ENCODE measurements at regions not wholly inside any gene's neighbourhood (a gene's known extent, or its start where the extent isn't known, plus 50 kb on each side); places are given as distances from the start of the nearest gene placed in this dataset.

- no peak for DNase-seq (ENCODE audit: low spot score)
Observed at GRCh38 chr12:91622981-91623380, 440.4 kb upstream of the DCN start.

- no peak for DNase-seq (ENCODE audit: low spot score)
Observed at GRCh38 chr12:91622037-91622436, 439.4 kb upstream of the DCN start.

- DNase-seq (ENCODE audit: low spot score): peak; percentile 19
Observed at GRCh38 chr12:91620992-91621391, 438.4 kb upstream of the DCN start.

- no peak for DNase-seq (ENCODE audit: low spot score)
Observed at GRCh38 chr12:91620422-91620821, 437.8 kb upstream of the DCN start.

- DNase-seq (ENCODE audit: low spot score): no peak
Observed at GRCh38 chr12:91618281-91618680, 435.7 kb upstream of the DCN start.

GRCh38 chr12:91617818-91618217 lies 435.2 kb upstream of the DCN start:
- no peak for DNase-seq (ENCODE audit: low spot score)

GRCh38 chr12:91616416-91616815 lies 433.8 kb upstream of the DCN start:
- DNase-seq (ENCODE audit: low spot score): no peak

GRCh38 chr12:91613223-91613779 lies 430.7 kb upstream of the DCN start:
- DNase-seq (ENCODE audit: low spot score): no peak

GRCh38 chr12:91610561-91610960 lies 427.9 kb upstream of the DCN start:
- DNase-seq (ENCODE audit: low spot score): no peak

GRCh38 chr12:91609283-91609682 lies 426.7 kb upstream of the DCN start:
- no peak for DNase-seq (ENCODE audit: low spot score)

GRCh38 chr12:91608542-91608941 lies 425.9 kb upstream of the DCN start:
- no peak for DNase-seq (ENCODE audit: low spot score)

- DNase-seq (ENCODE audit: low spot score): no peak
Observed at GRCh38 chr12:91606662-91607377, 424.2 kb upstream of the DCN start.

- no peak for DNase-seq (ENCODE audit: low spot score)
Observed at GRCh38 chr12:91604897-91605296, 422.3 kb upstream of the DCN start.

- no peak for DNase-seq (ENCODE audit: low spot score)
Observed at GRCh38 chr12:91603060-91603459, 420.4 kb upstream of the DCN start.

- no peak for DNase-seq (ENCODE audit: low spot score)
Observed at GRCh38 chr12:91601054-91601453, 418.4 kb upstream of the DCN start.

- DNase-seq (ENCODE audit: low spot score): no peak
Observed at GRCh38 chr12:91594715-91595114, 412.1 kb upstream of the DCN start.

GRCh38 chr12:91591639-91591987 lies 409.0 kb upstream of the DCN start:
- no peak for DNase-seq (ENCODE audit: low spot score)

- no peak for DNase-seq (ENCODE audit: low spot score)
Observed at GRCh38 chr12:91590966-91591638, 408.5 kb upstream of the DCN start.

- no peak for DNase-seq (ENCODE audit: low spot score)
Observed at GRCh38 chr12:91588874-91589454, 406.3 kb upstream of the DCN start.

GRCh38 chr12:91586015-91586414 lies 403.4 kb upstream of the DCN start:
- DNase-seq (ENCODE audit: low spot score): no peak

- DNase-seq (ENCODE audit: low spot score): no peak
Observed at GRCh38 chr12:91582811-91583210, 400.2 kb upstream of the DCN start.

GRCh38 chr12:91579516-91580263 lies 397.1 kb upstream of the DCN start:
- DNase-seq (ENCODE audit: low spot score): no peak

Data from putamen (tissue), 1 donor.